MM.1S (cell line): ENCODE measurements at regions not wholly inside any gene's neighbourhood (a gene's known extent, or its start where the extent isn't known, plus 50 kb on each side); places are given as distances from the start of the nearest gene placed in this dataset.

Experiments used
- CTCF ChIP-seq: fragments of 300-600 bp; sonication (generic); IDR thresholded peaks from 2 replicates; pipeline ENCODE4 v1.5.1; 2016; ENCODE audit warnings: antibody characterized with exemption, low read length, mixed read lengths
- EZH2 ChIP-seq: fragments of 300-600 bp; sonication (generic); optimal IDR thresholded peaks from 2 replicates; pipeline ENCODE3; 2017; ENCODE audit warnings: low read depth, mild to moderate bottlenecking, antibody characterized with exemption, low read length, mixed read lengths

- TF ChIP-seq CTCF = no peak
- TF ChIP-seq EZH2 = no peak
Observed at GRCh38 chr12:131383741-131384543, 326.9 kb upstream of the SFSWAP start.
